DOHH2 (cell line): ENCODE measurements at regions not wholly inside any gene's neighbourhood (a gene's known extent, or its start where the extent isn't known, plus 50 kb on each side); places are given as distances from the start of the nearest gene placed in this dataset.

Experiments used
- CTCF ChIP-seq: fragments of 200-600 bp; sonication (generic); IDR thresholded peaks from one replicate; pipeline ENCODE4 v1.5.1; 2014; ENCODE audit warnings: antibody characterized with exemption, mild to moderate bottlenecking, low read depth, low read length; ENCODE audit not compliant: poor library complexity, severe bottlenecking
- EZH2phosphoT487 ChIP-seq: fragments of 200-600 bp; sonication (generic); IDR thresholded peaks from 2 replicates; pipeline ENCODE4 v1.6.1; 2017; ENCODE audit warnings: borderline replicate concordance, mild to moderate bottlenecking, antibody characterized with exemption, low read length, moderate library complexity, mixed read lengths

- TF ChIP-seq CTCF (no peak), EZH2phosphoT487 (no peak)
Observed at GRCh38 chr5:32506201-32506661, 61.7 kb upstream of the ZFR start.
